Ishikawa (cell line): ENCODE measurements at regions not wholly inside any gene's neighbourhood (a gene's known extent, or its start where the extent isn't known, plus 50 kb on each side); places are given as distances from the start of the nearest gene placed in this dataset.

Experiments used
- CEBPB ChIP-seq: IDR thresholded peaks from 2 replicates; pipeline ENCODE4 v1.6.1; 2012
- CREB1 ChIP-seq: IDR thresholded peaks from 2 replicates; pipeline ENCODE4 v1.6.1; 2012; ENCODE audit warnings: low read depth
- EP300 ChIP-seq: IDR thresholded peaks from 2 replicates; pipeline ENCODE4 v1.6.1; 2012; ENCODE audit warnings: borderline replicate concordance
- FOXM1 ChIP-seq: IDR thresholded peaks from 2 replicates; pipeline ENCODE4 v1.6.1; 2012; ENCODE audit warnings: low read depth, borderline replicate concordance
- MAX ChIP-seq: IDR thresholded peaks from 2 replicates; pipeline ENCODE4 v1.6.1; 2012
- NFIC ChIP-seq: IDR thresholded peaks from 2 replicates; pipeline ENCODE4 v1.6.1; 2012
- RAD21 ChIP-seq: IDR thresholded peaks from 2 replicates; pipeline ENCODE4 v1.6.1; 2012; ENCODE audit warnings: low read depth
- REST ChIP-seq: IDR thresholded peaks from 2 replicates; pipeline ENCODE4 v1.6.1; 2012; ENCODE audit warnings: low read depth, mild to moderate bottlenecking
- TAF1 ChIP-seq: IDR thresholded peaks from 2 replicates; pipeline ENCODE4 v1.6.1; 2012; ENCODE audit warnings: low read depth, mild to moderate bottlenecking
- TCF12 ChIP-seq: IDR thresholded peaks from 2 replicates; pipeline ENCODE4 v1.6.1; 2012; ENCODE audit warnings: low read depth
- USF1 ChIP-seq: IDR thresholded peaks from 2 replicates; pipeline ENCODE4 v1.6.1; 2012
- YY1 ChIP-seq: IDR thresholded peaks from 2 replicates; pipeline ENCODE4 v1.6.1; 2012; ENCODE audit warnings: low read depth
- ZBTB7A ChIP-seq: IDR thresholded peaks from 2 replicates; pipeline ENCODE4 v1.6.1; 2012; ENCODE audit warnings: low read depth

DNA sequence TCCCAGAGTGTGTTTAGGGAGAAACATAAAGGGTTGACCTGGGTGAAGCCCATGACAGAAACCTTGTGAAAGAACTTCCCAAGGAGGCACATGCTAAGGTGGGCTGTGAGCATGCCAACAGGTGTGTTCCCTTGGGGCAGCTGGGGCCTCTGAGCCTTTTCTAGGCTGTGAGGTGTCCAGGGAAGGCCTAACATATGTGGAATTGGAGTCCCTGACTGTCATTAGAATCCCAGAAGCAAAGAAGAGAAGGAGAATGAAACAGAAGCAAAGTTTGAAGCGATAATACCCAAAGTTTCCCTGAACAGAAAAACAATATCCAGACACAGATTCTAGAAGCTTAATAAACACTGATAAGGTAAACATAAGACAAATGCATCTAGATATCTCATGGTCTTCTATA, 143.3 kb downstream of the CD83 start:
- TF ChIP-seq NFIC (no peak), REST (no peak), TAF1 (no peak), EP300 (no peak), RAD21 (no peak), YY1 (no peak), MAX (no peak), FOXM1 (no peak), ZBTB7A (no peak), CEBPB (no peak), TCF12 (no peak), CREB1 (no peak), USF1 (no peak)
